Hematopoietic multipotent progenitor cell treated with erythropoietin and hydrocortisone succinate and interleukin-3 and kit ligand, for 8 days (in vitro differentiated cells): ENCODE measurements at regions not wholly inside any gene's neighbourhood (a gene's known extent, or its start where the extent isn't known, plus 50 kb on each side); places are given as distances from the start of the nearest gene placed in this dataset.

Experiments
- DNase-seq: peaks from one replicate; pipeline ENCODE4 v3.0.0-alpha.2; 2015

GRCh38 chr5:8247049-8247899 is 378.3 kb downstream of the MTRR start:
- no peak for DNase-seq

DNA sequence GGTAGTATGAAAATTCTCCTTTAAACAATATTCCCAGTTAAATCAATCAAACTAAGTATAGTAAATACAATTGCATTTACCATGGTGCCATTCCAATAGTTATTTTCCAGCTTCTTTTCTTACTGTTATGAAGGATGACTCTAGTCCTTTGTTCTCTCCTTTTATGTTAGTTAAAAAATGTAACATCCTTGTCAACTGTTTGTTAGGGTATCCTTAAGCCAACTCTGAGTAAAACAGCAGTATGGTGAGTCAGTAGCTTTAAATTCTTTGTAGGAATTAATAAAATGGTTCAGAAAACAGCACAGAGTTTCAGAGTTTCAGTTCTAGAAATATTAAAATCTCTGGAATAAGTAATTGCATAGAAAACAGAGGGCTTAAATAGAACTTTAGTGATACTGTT is 384.4 kb downstream of the MTRR start:
- no peak for DNase-seq

DNA sequence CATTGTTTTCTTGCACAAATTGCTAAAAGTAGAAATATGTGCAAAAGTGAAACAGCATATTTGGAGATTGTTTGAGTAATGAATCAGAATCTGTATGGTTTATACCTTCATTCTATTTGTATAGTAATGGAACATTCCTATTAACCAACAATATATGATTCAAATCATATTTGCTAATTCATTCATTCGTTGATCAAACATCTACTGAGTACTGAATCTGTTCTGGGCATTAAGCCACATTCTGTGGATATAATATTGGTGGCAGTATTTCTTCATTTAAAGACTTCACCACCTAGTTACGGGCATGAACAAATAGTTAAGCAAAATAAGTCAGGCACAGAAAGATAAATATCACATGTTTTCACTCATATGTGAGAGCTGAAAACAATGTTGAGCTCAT is 385.7 kb downstream of the MTRR start:
- DNase-seq = no peak

GRCh38 chr5:8258801-8259200 is 389.9 kb downstream of the MTRR start:
- DNase-seq = no peak

DNA sequence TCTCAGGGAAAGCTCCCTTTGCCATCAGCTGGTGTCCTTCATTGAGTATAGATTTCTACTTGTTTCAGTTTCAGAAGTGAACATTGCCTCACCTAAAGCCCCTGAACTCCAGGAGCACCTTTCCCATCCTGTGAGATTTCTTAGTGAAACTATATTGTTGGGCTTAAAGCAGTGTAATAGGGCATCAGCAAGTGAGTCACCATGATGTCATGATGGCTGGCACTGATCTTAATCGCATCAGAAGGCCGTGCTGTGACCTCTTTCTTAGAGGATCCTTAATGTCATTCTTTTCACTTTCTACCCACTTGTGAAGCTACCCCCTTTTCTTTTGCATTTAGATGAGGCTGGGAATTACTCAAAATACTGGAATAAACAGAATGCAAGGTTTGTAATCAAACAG is 401.3 kb downstream of the MTRR start:
- no peak for DNase-seq

GRCh38 chr5:8280711-8281363 is 411.9 kb downstream of the MTRR start:
- DNase-seq = no peak

DNA sequence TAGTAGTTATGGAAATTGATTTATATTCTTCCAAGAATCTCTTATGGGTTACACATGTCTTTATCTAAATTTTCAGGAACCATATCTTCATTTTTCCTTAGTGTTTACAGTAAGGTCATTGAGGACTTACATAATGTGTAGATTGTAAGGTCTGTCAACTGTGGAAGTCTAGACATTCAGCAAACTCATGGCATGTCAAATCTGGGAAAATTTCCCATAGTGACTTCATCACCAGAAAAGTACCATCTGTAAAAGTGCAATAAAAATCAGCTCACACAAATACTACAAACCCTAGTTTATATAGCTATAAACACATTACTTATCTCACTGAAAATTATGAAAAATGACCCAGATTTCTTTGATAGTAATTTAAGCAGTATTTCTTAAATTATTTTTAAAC is 419.4 kb downstream of the MTRR start:
- DNase-seq = no peak

- DNase-seq = no peak
Observed at GRCh38 chr5:8288897-8289516, 420.1 kb downstream of the MTRR start.

DNA sequence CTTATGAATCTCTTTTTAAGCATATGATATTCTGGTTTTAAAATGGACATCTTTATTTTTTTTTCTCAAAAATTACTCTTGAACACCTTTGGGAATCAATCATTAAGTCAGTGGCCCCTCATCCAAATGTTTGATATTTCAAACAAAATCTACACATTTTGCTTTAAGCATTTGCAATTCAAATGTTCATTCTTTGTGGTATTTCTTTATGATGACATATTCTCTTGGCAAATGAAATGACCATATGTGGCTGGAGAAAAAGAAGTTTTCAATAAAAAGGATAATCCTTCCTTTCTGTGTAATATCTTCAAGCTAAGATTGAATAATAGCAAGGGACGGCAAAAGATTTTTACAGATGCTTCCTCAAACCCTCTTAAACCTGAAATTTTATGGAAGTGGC is 420.8 kb downstream of the MTRR start:
- DNase-seq = no peak

DNA sequence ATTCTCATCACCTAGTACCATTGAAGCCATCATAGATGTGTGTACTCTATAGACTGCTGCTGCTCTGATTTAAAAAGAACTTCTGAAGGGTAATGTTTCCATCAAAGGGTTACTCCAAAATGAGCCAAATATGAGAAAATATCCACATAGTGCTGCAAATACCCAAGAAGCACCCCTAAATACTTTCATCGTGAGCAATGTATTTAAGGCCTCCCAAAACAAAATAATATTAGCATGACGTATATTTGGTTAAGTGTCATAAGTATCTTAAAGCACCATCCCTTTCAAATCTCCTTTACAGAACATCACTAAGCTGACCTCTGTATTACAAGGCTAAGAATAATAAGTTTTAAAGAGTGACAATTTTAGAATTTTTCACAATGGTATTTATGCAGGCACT is 421.8 kb downstream of the MTRR start:
- DNase-seq = no peak

DNA sequence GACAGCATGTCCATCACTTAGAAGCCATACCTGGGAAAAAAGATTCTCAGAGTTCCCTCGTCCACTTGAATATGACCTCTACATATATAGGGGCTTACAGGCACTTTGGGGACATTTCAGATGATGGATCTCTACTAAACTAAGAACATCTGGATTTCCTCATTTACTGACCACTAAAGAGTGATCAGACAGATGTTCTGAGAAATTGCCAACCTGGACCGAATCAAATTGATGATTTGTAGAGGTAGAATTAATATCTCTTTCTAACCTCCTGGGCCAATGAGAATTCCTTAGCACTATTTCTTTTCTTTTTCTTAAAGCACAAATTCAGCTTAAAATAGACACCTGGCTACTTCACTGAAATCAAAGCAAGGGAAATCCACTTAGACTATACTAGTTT is 422.7 kb downstream of the MTRR start:
- no peak for DNase-seq

DNA sequence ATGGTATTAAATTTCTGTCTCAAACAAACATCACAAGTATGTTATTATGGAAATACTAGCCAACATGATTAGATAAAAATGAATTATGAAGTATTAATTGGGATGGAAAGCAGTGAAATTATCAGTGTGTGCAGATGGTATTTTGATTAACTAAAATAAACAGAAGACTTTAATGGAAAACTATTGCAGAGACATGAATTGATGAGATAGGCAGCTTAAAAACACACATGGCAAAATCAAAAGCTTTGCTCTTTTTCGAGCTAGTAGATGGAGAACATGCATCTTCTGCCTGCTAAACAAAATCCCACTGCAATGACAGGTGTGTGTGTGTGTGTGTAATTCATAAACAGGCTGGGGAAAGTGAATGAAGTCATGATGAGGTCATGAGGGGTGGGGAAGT is 426.2 kb downstream of the MTRR start:
- no peak for DNase-seq

- no peak for DNase-seq
Observed at GRCh38 chr5:8299716-8300115, 430.8 kb downstream of the MTRR start.

- no peak for DNase-seq
Observed at GRCh38 chr5:8304341-8304740, 435.4 kb downstream of the MTRR start.

GRCh38 chr5:8306288-8306896 is 437.4 kb downstream of the MTRR start:
- DNase-seq = no peak

GRCh38 chr5:8314965-8315364 is 446.0 kb downstream of the MTRR start:
- DNase-seq = no peak

GRCh38 chr5:8316608-8317280 is 447.8 kb downstream of the MTRR start:
- no peak for DNase-seq

GRCh38 chr5:8317335-8317734 is 448.4 kb downstream of the MTRR start:
- DNase-seq = no peak

GRCh38 chr5:8320244-8320643 is 451.3 kb downstream of the MTRR start:
- DNase-seq = no peak

GRCh38 chr5:8321272-8321671 is 452.3 kb downstream of the MTRR start:
- DNase-seq = no peak

DNA sequence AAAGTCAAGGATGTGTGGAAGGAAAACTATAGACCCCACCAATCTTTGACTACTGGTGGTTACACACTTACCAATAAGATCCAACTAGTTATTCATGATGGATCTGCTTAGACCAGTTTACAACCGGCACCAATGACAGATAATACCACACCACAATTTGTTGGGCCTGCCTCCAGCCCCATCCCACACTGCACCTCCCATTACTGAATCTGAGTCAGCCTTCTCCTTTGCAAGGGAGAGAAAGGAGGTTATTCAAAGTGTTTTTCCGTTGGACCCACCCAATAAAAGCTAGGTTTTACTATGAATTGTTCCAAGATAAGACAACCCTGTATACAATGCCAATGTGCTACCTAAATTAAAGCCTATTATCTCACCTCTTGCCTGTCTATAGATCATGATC is 453.5 kb downstream of the MTRR start:
- DNase-seq = no peak

GRCh38 chr5:8327016-8327415 is 458.1 kb downstream of the MTRR start:
- no peak for DNase-seq

GRCh38 chr5:8329773-8330172 is 460.8 kb downstream of the MTRR start:
- DNase-seq = no peak
